Bronchial epithelial cell (primary cell): ENCODE measurements at regions not wholly inside any gene's neighbourhood (a gene's known extent, or its start where the extent isn't known, plus 50 kb on each side); places are given as distances from the start of the nearest gene placed in this dataset.

Experiments used
- DNase-seq: peaks from one replicate; pipeline ENCODE4 v3.0.0-alpha.2; 2010; ENCODE audit warnings: low read depth
- FAIRE-seq: peaks from 2 replicates; lab custom pipeline; 2011; peaks lifted over from hg19 to GRCh38; lab: Jason Lieb, UNC
- H3K27me3 ChIP-seq: 2 replicates; pipeline ENCODE4 v1.5.1; 2011; ENCODE audit warnings: low read length; ENCODE audit not compliant: control insufficient read depth, insufficient read depth
- H3K36me3 ChIP-seq: 2 replicates; pipeline ENCODE4 v1.5.1; 2011; ENCODE audit warnings: low read length; ENCODE audit not compliant: control insufficient read depth, insufficient read depth
- H3K4me3 ChIP-seq: 2 replicates; pipeline ENCODE4 v1.5.1; 2011; ENCODE audit warnings: mild to moderate bottlenecking, low read depth, low read length, control low read depth
- TF ChIP-seq, protein P1 (sequence below): IDR thresholded peaks from 2 replicates; pipeline ENCODE4 v1.5.1; 2011; ENCODE audit warnings: mild to moderate bottlenecking, moderate library complexity, low read length, control low read depth, inconsistent platforms; ENCODE audit not compliant: insufficient read depth, severe bottlenecking

DNA sequence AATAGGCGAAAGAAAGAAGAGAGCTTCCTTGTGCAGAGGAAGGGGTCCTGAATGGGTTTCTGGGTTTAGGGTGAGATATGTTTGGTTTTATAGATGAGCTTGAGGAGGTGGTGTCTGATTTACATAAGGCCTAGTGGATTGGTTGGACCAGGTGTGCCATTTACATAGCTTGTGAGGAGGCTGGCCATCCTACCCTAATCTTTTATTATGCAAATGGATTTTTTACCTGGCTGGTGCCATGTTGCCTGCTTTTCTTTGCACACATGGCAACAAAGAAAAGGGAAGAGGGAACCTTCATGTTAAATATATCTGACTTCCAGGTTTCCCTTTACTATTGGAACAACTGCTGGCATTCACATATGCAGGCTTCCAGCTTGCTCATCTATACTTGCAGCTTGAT, 585.3 kb downstream of the PTPRU start:
- TF ChIP-seq, protein P1, sequence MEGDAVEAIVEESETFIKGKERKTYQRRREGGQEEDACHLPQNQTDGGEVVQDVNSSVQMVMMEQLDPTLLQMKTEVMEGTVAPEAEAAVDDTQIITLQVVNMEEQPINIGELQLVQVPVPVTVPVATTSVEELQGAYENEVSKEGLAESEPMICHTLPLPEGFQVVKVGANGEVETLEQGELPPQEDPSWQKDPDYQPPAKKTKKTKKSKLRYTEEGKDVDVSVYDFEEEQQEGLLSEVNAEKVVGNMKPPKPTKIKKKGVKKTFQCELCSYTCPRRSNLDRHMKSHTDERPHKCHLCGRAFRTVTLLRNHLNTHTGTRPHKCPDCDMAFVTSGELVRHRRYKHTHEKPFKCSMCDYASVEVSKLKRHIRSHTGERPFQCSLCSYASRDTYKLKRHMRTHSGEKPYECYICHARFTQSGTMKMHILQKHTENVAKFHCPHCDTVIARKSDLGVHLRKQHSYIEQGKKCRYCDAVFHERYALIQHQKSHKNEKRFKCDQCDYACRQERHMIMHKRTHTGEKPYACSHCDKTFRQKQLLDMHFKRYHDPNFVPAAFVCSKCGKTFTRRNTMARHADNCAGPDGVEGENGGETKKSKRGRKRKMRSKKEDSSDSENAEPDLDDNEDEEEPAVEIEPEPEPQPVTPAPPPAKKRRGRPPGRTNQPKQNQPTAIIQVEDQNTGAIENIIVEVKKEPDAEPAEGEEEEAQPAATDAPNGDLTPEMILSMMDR = no peak
- Histone ChIP-seq H3K36me3 (no peaks in the 10 kb centered on the region), H3K4me3 (no peak overlapping the region), H3K27me3 (no peaks in the 10 kb centered on the region)
- FAIRE-seq = no peak
- no peak for DNase-seq

DNA sequence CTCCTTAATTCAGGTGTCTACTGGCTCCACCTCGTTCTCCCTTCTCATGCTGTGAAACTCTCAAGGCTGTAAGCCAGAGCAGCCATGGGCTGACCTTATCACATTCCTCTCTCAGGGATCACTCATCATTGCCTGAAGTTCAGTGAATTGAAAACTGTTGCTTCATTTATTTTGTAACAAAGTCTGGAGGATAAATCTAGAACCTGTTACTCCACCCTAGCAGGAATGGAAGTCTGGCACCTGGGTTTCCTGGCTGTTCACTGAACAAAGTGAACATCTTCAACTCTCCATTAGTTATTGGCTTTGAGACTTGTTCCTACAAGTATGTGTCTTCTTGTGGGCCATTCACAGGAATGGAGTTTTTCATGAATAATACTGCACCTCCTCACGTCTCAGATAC, 584.1 kb downstream of the PTPRU start:
- H3K27me3 ChIP-seq = no peaks in the 10 kb centered on the region

DNA sequence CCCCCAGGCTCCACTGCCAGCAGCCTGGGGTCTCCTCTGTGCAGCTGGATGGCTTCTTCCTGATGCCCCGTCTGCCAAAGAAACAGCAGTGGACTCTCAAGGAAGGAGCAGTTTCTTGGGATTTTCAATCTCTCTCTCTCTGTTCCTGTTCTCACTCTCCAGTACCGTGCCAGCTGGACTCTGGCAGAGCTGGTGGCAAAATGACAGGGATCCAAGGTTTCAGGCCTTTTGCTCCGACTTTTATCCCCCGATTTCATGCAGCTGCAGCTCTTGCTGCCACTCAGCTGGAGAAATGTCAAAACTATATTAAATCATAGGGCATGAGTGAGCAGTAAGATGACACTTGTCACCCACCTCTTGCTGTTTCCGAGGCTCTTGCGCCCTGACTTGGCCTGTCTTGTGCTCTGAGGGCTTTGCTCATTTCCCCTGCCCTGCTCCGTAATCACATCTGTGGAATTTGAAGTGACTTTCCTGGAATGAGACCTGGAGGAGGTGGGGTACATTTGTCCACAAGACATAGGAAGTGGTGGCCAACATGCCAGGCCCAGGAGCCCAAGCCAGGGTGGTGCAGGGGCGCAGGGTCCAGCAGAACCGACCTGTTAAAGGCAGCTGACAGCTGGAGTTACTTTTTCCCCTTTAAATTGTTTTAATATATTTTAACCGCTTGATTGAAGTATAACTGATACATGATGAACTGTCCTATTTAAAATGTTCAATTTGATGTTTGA, 576.2 kb downstream of the PTPRU start:
- Histone ChIP-seq H3K36me3 (no peaks in the 10 kb centered on the region), H3K27me3 (no peaks in the 10 kb centered on the region), H3K4me3 (no peak overlapping the region)
- DNase-seq (no peak), FAIRE-seq (no peak)
- TF ChIP-seq, protein P1 = no peak

More for the DNA sequence above, 584.1 kb downstream of the PTPRU start:
- FAIRE-seq (no peak), DNase-seq (peak; percentile 58)
- TF ChIP-seq, protein P1 = no peak
- H3K36me3 ChIP-seq = no peaks in the 10 kb centered on the region
- no peak overlapping the region for H3K4me3 ChIP-seq

DNA sequence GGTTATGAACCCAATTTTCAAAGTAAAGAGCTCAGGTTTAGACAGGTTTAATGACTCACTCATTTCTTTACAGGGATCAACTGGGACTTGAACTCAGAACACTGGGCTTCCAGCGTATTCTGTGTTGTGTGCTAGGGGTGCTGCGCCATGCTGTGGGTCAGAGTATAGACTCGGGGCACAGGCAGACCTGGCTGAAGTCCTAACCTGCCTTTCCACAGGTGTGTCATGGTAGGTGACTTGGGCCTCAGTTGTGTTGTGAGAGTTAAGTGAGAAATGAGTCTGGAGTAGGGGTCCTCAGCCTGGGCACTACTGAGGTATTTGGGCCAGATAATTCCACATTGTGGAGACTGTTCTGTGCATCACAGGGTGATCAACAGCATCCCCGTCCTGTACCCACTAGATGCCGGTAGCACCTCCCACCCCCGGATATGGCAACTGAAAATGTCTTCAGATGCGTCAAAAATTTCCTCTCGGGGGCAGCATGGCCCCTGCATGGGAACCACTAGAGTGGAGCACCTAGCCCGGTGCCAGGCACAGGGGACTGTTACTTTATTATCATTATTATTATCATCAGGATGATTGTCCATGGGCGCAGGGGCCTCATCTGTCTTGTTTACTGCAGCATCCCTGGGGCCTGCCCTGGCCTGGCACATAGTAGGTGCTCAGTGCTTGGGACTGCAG, 575.5 kb downstream of the PTPRU start:
- DNase-seq (no peak), FAIRE-seq (no peak)
- H3K36me3 ChIP-seq = no peaks in the 10 kb centered on the region
- no peak overlapping the region for H3K4me3 ChIP-seq
- TF ChIP-seq, protein P1 = no peak
- no peaks in the 10 kb centered on the region for H3K27me3 ChIP-seq

DNA sequence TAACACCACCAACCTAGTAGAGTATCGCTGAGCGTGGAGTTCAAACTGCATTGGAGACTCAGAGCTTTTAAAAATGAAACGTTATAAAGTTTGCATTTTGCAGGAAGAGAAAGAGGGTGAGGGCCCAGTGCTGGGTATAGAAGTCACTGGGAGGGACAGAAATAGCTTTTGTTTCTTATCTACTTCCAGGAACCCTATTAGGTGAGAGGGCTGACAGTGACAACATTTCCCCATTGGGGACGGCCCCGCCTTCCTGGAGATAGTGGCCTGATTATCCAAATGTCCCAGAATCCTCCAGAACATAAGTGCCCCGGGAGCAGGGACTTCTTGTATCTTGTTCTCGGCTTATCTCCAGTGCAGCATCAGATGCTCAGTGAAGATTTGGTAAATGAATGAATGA, 574.9 kb downstream of the PTPRU start:
- FAIRE-seq (no peak), DNase-seq (no peak)
- TF ChIP-seq, protein P1 = no peak
- Histone ChIP-seq H3K27me3 (no peaks in the 10 kb centered on the region), H3K4me3 (no peak overlapping the region), H3K36me3 (no peaks in the 10 kb centered on the region)
